ENCODE measurements at regions not wholly inside any gene's neighbourhood (a gene's known extent, or its start where the extent isn't known, plus 50 kb on each side); places are given as distances from the start of the nearest gene placed in this dataset.

- no peak overlapping the region for H3K4me3 ChIP-seq (ENCODE audit: low read depth in 1 of 2, low read length in 2 of 2)
- no peaks in the 10 kb centered on the region for H3K36me3 ChIP-seq (ENCODE audit: control insufficient read depth in 1 of 2, insufficient read depth in 2 of 2, low read length in 2 of 2)
- H3K27ac ChIP-seq (ENCODE audit: low read length), result no peak overlapping the region
- no peaks in the 10 kb centered on the region for H3K4me1 ChIP-seq (ENCODE audit: control insufficient read depth in 1 of 2, insufficient read depth in 2 of 2, low read length in 2 of 2)
- no peaks in the 10 kb centered on the region for H3K9me3 ChIP-seq (ENCODE audit: control insufficient read depth in 1 of 2, low read length in 2 of 2)
- H3K27me3 ChIP-seq (ENCODE audit: low read depth, low read length), result no peaks in the 10 kb centered on the region
Observed at GRCh38 chrX:13902406-13902805, 85.5 kb upstream of the GPM6B start.

- H3K4me3 ChIP-seq (ENCODE audit: low read depth in 1 of 2, low read length in 2 of 2), result no peak overlapping the region
- no peaks in the 10 kb centered on the region for H3K27me3 ChIP-seq (ENCODE audit: low read depth, low read length)
- H3K4me1 ChIP-seq (ENCODE audit: control insufficient read depth in 1 of 2, insufficient read depth in 2 of 2, low read length in 2 of 2), result no peaks in the 10 kb centered on the region
- H3K36me3 ChIP-seq (ENCODE audit: control insufficient read depth in 1 of 2, insufficient read depth in 2 of 2, low read length in 2 of 2), result no peaks in the 10 kb centered on the region
- no peak overlapping the region for H3K27ac ChIP-seq (ENCODE audit: low read length)
- H3K9me3 ChIP-seq (ENCODE audit: control insufficient read depth in 1 of 2, low read length in 2 of 2), result no peaks in the 10 kb centered on the region
Observed at GRCh38 chrX:13901354-13901753, 84.5 kb upstream of the GPM6B start.

GRCh38 chrX:13900351-13900750 lies 83.5 kb upstream of the GPM6B start:
- Histone ChIP-seq H3K4me1 (ENCODE audit: control insufficient read depth in 1 of 2, insufficient read depth in 2 of 2, low read length in 2 of 2) (no peaks in the 10 kb centered on the region), H3K27me3 (ENCODE audit: low read depth, low read length) (no peaks in the 10 kb centered on the region), H3K9me3 (ENCODE audit: control insufficient read depth in 1 of 2, low read length in 2 of 2) (no peaks in the 10 kb centered on the region), H3K36me3 (ENCODE audit: control insufficient read depth in 1 of 2, insufficient read depth in 2 of 2, low read length in 2 of 2) (no peaks in the 10 kb centered on the region), H3K27ac (ENCODE audit: low read length) (no peak overlapping the region), H3K4me3 (ENCODE audit: low read depth in 1 of 2, low read length in 2 of 2) (no peak overlapping the region)

GRCh38 chrX:13899607-13900006 lies 82.7 kb upstream of the GPM6B start:
- Histone ChIP-seq H3K9me3 (ENCODE audit: control insufficient read depth in 1 of 2, low read length in 2 of 2) (no peaks in the 10 kb centered on the region), H3K27ac (ENCODE audit: low read length) (no peak overlapping the region), H3K36me3 (ENCODE audit: control insufficient read depth in 1 of 2, insufficient read depth in 2 of 2, low read length in 2 of 2) (no peaks in the 10 kb centered on the region), H3K27me3 (ENCODE audit: low read depth, low read length) (no peaks in the 10 kb centered on the region), H3K4me1 (ENCODE audit: control insufficient read depth in 1 of 2, insufficient read depth in 2 of 2, low read length in 2 of 2) (no peaks in the 10 kb centered on the region), H3K4me3 (ENCODE audit: low read depth in 1 of 2, low read length in 2 of 2) (no peak overlapping the region)

GRCh38 chrX:13898603-13899002 lies 81.7 kb upstream of the GPM6B start:
- Histone ChIP-seq H3K36me3 (ENCODE audit: control insufficient read depth in 1 of 2, insufficient read depth in 2 of 2, low read length in 2 of 2) (peaks cover 0 to 3% of the 10 kb centered on the region in 2 donors), H3K9me3 (ENCODE audit: control insufficient read depth in 1 of 2, low read length in 2 of 2) (no peaks in the 10 kb centered on the region), H3K27ac (ENCODE audit: low read length) (no peak overlapping the region), H3K4me1 (ENCODE audit: control insufficient read depth in 1 of 2, insufficient read depth in 2 of 2, low read length in 2 of 2) (no peaks in the 10 kb centered on the region), H3K27me3 (ENCODE audit: low read depth, low read length) (no peaks in the 10 kb centered on the region), H3K4me3 (ENCODE audit: low read depth in 1 of 2, low read length in 2 of 2) (no peak overlapping the region)

GRCh38 chrX:13898083-13898482 lies 81.2 kb upstream of the GPM6B start:
- Histone ChIP-seq H3K9me3 (ENCODE audit: control insufficient read depth in 1 of 2, low read length in 2 of 2) (no peaks in the 10 kb centered on the region), H3K4me1 (ENCODE audit: control insufficient read depth in 1 of 2, insufficient read depth in 2 of 2, low read length in 2 of 2) (no peaks in the 10 kb centered on the region), H3K36me3 (ENCODE audit: control insufficient read depth in 1 of 2, insufficient read depth in 2 of 2, low read length in 2 of 2) (peaks cover 0 to 3% of the 10 kb centered on the region in 2 donors), H3K27me3 (ENCODE audit: low read depth, low read length) (no peaks in the 10 kb centered on the region), H3K4me3 (ENCODE audit: low read depth in 1 of 2, low read length in 2 of 2) (no peak overlapping the region), H3K27ac (ENCODE audit: low read length) (no peak overlapping the region)

GRCh38 chrX:13897566-13897965 lies 80.7 kb upstream of the GPM6B start:
- H3K36me3 ChIP-seq (ENCODE audit: control insufficient read depth in 1 of 2, insufficient read depth in 2 of 2, low read length in 2 of 2), result peaks cover 0 to 3% of the 10 kb centered on the region in 2 donors
- H3K4me3 ChIP-seq (ENCODE audit: low read depth in 1 of 2, low read length in 2 of 2), result no peak overlapping the region
- H3K4me1 ChIP-seq (ENCODE audit: control insufficient read depth in 1 of 2, insufficient read depth in 2 of 2, low read length in 2 of 2), result no peaks in the 10 kb centered on the region
- no peaks in the 10 kb centered on the region for H3K27me3 ChIP-seq (ENCODE audit: low read depth, low read length)
- no peaks in the 10 kb centered on the region for H3K9me3 ChIP-seq (ENCODE audit: control insufficient read depth in 1 of 2, low read length in 2 of 2)
- no peak overlapping the region for H3K27ac ChIP-seq (ENCODE audit: low read length)

GRCh38 chrX:13894888-13895565 lies 78.1 kb upstream of the GPM6B start:
- no peaks in the 10 kb centered on the region for H3K9me3 ChIP-seq (ENCODE audit: control insufficient read depth in 1 of 2, low read length in 2 of 2)
- H3K4me3 ChIP-seq (ENCODE audit: low read depth in 1 of 2, low read length in 2 of 2), result no peak overlapping the region
- no peak overlapping the region for H3K27ac ChIP-seq (ENCODE audit: low read length)
- no peaks in the 10 kb centered on the region for H3K27me3 ChIP-seq (ENCODE audit: low read depth, low read length)
- H3K4me1 ChIP-seq (ENCODE audit: control insufficient read depth in 1 of 2, insufficient read depth in 2 of 2, low read length in 2 of 2), result no peaks in the 10 kb centered on the region
- H3K36me3 ChIP-seq (ENCODE audit: control insufficient read depth in 1 of 2, insufficient read depth in 2 of 2, low read length in 2 of 2), result peaks cover 0 to 3% of the 10 kb centered on the region in 2 donors

GRCh38 chrX:13893826-13894225 lies 76.9 kb upstream of the GPM6B start:
- Histone ChIP-seq H3K9me3 (ENCODE audit: control insufficient read depth in 1 of 2, low read length in 2 of 2) (no peaks in the 10 kb centered on the region), H3K36me3 (ENCODE audit: control insufficient read depth in 1 of 2, insufficient read depth in 2 of 2, low read length in 2 of 2) (peaks cover 0 to 3% of the 10 kb centered on the region in 2 donors), H3K27ac (ENCODE audit: low read length) (no peak overlapping the region), H3K4me1 (ENCODE audit: control insufficient read depth in 1 of 2, insufficient read depth in 2 of 2, low read length in 2 of 2) (no peaks in the 10 kb centered on the region), H3K4me3 (ENCODE audit: low read depth in 1 of 2, low read length in 2 of 2) (no peak overlapping the region), H3K27me3 (ENCODE audit: low read depth, low read length) (no peaks in the 10 kb centered on the region)

- peaks cover 0 to 3% of the 10 kb centered on the region in 2 donors for H3K36me3 ChIP-seq (ENCODE audit: control insufficient read depth in 1 of 2, insufficient read depth in 2 of 2, low read length in 2 of 2)
- H3K27me3 ChIP-seq (ENCODE audit: low read depth, low read length), result no peaks in the 10 kb centered on the region
- H3K4me3 ChIP-seq (ENCODE audit: low read depth in 1 of 2, low read length in 2 of 2), result no peak overlapping the region
- no peak overlapping the region for H3K27ac ChIP-seq (ENCODE audit: low read length)
- H3K4me1 ChIP-seq (ENCODE audit: control insufficient read depth in 1 of 2, insufficient read depth in 2 of 2, low read length in 2 of 2), result no peaks in the 10 kb centered on the region
- no peaks in the 10 kb centered on the region for H3K9me3 ChIP-seq (ENCODE audit: control insufficient read depth in 1 of 2, low read length in 2 of 2)
Observed at GRCh38 chrX:13892856-13893255, 76.0 kb upstream of the GPM6B start.

GRCh38 chrX:13891377-13892140 lies 74.7 kb upstream of the GPM6B start:
- H3K27me3 ChIP-seq (ENCODE audit: low read depth, low read length), result no peaks in the 10 kb centered on the region
- H3K9me3 ChIP-seq (ENCODE audit: control insufficient read depth in 1 of 2, low read length in 2 of 2), result no peaks in the 10 kb centered on the region
- H3K27ac ChIP-seq (ENCODE audit: low read length), result no peak overlapping the region
- no peaks in the 10 kb centered on the region for H3K4me1 ChIP-seq (ENCODE audit: control insufficient read depth in 1 of 2, insufficient read depth in 2 of 2, low read length in 2 of 2)
- H3K4me3 ChIP-seq (ENCODE audit: low read depth in 1 of 2, low read length in 2 of 2), result no peak overlapping the region
- peaks cover 0 to 3% of the 10 kb centered on the region in 2 donors for H3K36me3 ChIP-seq (ENCODE audit: control insufficient read depth in 1 of 2, insufficient read depth in 2 of 2, low read length in 2 of 2)

Data from muscle layer of duodenum (tissue), 2 donors.